ENCODE measurements at regions not wholly inside any gene's neighbourhood (a gene's known extent, or its start where the extent isn't known, plus 50 kb on each side); places are given as distances from the start of the nearest gene placed in this dataset.

- TF ChIP-seq GATAD2B (conservative IDR thresholded peaks at IDR 0.05; ENCODE audit: low read depth): no peak
- no peak for TF ChIP-seq ZSCAN29 (IDR thresholded peaks at IDR 0.05)
- TF ChIP-seq ATF7 (IDR thresholded peaks at IDR 0.05; ENCODE audit: low read depth): no peak
- no peak for TF ChIP-seq PAX8 (IDR thresholded peaks at IDR 0.05)
Measured at GRCh38 chr1:87696483-87696882, 367.8 kb downstream of the LMO4 start (continued).

GRCh38 chr1:87702455-87702854 lies 373.8 kb downstream of the LMO4 start:
- no peaks in the 10 kb centered on the region for H3K79me2 ChIP-seq (ENCODE audit: control insufficient read depth, insufficient read depth, low read length)
- ATAC-seq (no peak), FAIRE-seq (no peak), DNase-seq (ENCODE audit: low read depth, low spot score) (no peak)
- in situ Hi-C loops (cut with MboI): no loop called here
- H3K9ac ChIP-seq (ENCODE audit: control insufficient read depth, insufficient read depth, low read length): no peak overlapping the region
- intact Hi-C loops (cut with micrococcal nuclease; ENCODE audit: unreplicated experiment): no loop called here
- H3K4me3 ChIP-seq: no peak overlapping the region
- no peak overlapping the region for H2AFZ ChIP-seq (ENCODE audit: control insufficient read depth, low read depth, low read length)
- no peaks in the 10 kb centered on the region for H3K4me1 ChIP-seq (ENCODE audit: control insufficient read depth, insufficient read depth, low read length)
- H3K36me3 ChIP-seq (ENCODE audit: control insufficient read depth in 2 of 2, insufficient read depth in 2 of 2, low read length in 1 of 2): no peaks in the 10 kb centered on the region
- no peak overlapping the region for H3K27ac ChIP-seq (ENCODE audit: control insufficient read depth, insufficient read depth)
- ChIA-PET RAD21 (ENCODE audit: unreplicated experiment) (no interaction called here), POLR2A (no interaction called here), SMC1A (ENCODE audit: uncharacterized antibody, unreplicated experiment) (no interaction called here), CTCF (no interaction called here)
- TF ChIP-seq BCL3 (IDR thresholded peaks at IDR 0.05; ENCODE audit: borderline replicate concordance, insufficient read depth, low read depth, low read length, poor library complexity, severe bottlenecking) (no peak), MAX (IDR thresholded peaks at IDR 0.05; ENCODE audit: low read depth, low read length) (no peak), SPI1 (IDR thresholded peaks at IDR 0.05; ENCODE audit: borderline replicate concordance, insufficient read depth, low read depth, low read length) (no peak), NFIC (IDR thresholded peaks at IDR 0.05; ENCODE audit: low read depth, low read length) (no peak), PAX8 (IDR thresholded peaks at IDR 0.05) (no peak), SP1 (IDR thresholded peaks at IDR 0.05; ENCODE audit: low read depth, low read length) (no peak), CREB1 (IDR thresholded peaks at IDR 0.05; ENCODE audit: low read depth) (no peak), PAX5 (IDR thresholded peaks at IDR 0.05; ENCODE audit: borderline replicate concordance, low read depth, low read length) (no peak), CHD4 (IDR thresholded peaks at IDR 0.05) (no peak), FOS (IDR thresholded peaks at IDR 0.05; ENCODE audit: borderline replicate concordance, extremely low read depth, insufficient read length) (no peak), SKIL (IDR thresholded peaks at IDR 0.05; ENCODE audit: low read depth, poor library complexity, severe bottlenecking) (no peak), KLF5 (IDR thresholded peaks at IDR 0.05; ENCODE audit: partially characterized antibody) (no peak), ESRRA (IDR thresholded peaks at IDR 0.05; ENCODE audit: low read length) (no peak)
- H4K20me1 ChIP-seq (ENCODE audit: control insufficient read depth, insufficient read depth): no peaks in the 10 kb centered on the region
- H3K9me3 ChIP-seq (replicated peaks; ENCODE audit: control insufficient read depth, insufficient read depth, low read length): no peaks in the 10 kb centered on the region
- H3K4me2 ChIP-seq (ENCODE audit: control insufficient read depth, insufficient read depth): no peak overlapping the region
- BruUV-seq (replicated peaks): no TSS peak
- H3K27me3 ChIP-seq (replicated peaks in 1 of 2; ENCODE audit: control insufficient read depth in 2 of 2, insufficient read depth in 2 of 2, low read length in 1 of 2): no peaks in the 10 kb centered on the region
- 67% methylated on average over 2 of the region's 2 CpGs for WGBS (ENCODE audit: insufficient coverage, insufficient replicate concordance, low lambda C conversion rate, missing lambda C conversion rate)

Measured in GM12878 (cell line).